ENCODE measurements at regions not wholly inside any gene's neighbourhood (a gene's known extent, or its start where the extent isn't known, plus 50 kb on each side); places are given as distances from the start of the nearest gene placed in this dataset.
"Not testable (repeated sequence)": the region's sequence is repeated elsewhere in the genome, so short reads cannot be mapped to it uniquely, and the experiment has no call there.

- no peak for DNase-seq (ENCODE audit: low read depth)
Measured at GRCh38 chr1:234823191-234824176, 213.5 kb upstream of the IRF2BP2 start.

- DNase-seq (ENCODE audit: low read depth) = no peak
Measured at GRCh38 chr1:234821840-234822239, 211.9 kb upstream of the IRF2BP2 start.

- no peak for DNase-seq (ENCODE audit: low read depth)
Measured at GRCh38 chr1:234820597-234820996, 210.6 kb upstream of the IRF2BP2 start.

DNA sequence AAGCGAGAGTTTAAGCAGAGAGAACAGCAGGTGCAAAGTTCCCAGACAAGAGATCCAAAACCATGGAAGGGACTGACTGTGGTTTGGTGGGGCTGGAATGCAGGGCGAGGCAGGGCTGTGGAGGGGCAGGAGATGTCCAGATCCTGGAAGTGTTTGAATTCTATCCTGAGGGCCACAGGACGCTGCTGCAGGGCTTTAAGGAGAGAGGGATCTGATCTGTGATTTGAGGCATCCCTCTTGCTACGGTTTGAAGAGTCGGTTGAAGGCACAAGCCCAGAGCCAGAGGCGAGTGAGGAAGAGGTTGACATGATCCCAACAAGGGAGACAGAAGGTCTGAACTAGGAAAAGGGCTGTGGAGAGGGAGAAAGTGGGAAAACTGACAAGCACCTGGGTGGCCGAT, 209.9 kb upstream of the IRF2BP2 start:
- not testable (repeated sequence) for DNase-seq (ENCODE audit: low read depth)

DNA sequence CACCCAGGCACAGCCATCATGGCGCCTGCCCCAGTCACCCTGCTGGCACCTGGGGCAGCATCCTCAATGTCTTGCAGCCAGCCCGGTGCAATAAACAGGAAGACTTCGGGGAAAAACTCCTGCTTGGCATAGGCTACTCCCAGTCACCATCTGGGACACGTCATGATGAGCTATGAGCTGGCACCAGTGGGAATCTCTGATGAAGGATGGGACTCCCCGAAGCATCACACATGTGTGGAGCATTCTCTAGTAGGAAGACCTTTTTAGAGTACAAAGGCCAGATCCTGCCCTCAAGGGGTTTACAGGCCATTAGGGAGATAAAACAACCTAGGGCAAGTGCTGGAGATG, 208.0 kb upstream of the IRF2BP2 start:
- not testable (repeated sequence) for DNase-seq (ENCODE audit: low read depth)

DNA sequence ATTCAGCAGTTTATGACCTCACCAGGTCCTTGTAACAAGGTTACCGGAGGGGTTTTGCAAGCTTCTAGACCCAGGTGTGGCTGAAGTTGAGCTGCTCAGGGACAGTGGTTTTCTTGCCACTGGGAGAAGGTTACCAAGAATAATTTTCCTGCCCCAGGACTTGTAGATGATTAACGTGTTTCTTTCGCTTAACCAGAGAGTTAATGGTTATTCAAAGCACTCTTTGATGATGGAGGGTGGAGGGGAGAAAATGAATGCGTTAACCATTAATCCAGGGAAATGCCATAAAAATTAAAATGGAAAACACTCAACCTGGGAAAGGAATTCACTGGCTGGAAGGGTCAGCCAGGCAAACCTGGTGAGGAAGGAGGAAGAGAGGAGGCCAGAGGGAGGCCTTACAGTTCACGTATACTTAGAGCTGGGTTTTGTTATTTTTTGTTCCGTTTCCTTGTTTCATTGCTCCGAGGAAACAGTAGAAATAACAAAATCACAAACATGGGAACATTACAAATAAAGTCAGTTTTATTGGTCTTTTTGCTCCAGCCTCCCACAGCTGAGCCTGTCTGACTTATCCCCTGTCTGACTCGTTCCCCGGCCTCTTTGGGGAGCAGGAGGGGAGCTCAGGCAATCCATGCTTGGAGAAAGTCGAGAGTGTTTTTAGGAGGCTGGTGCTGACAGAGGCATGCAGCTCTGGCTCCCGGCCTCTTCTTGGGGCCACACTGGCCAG, 207.5 kb upstream of the IRF2BP2 start:
- DNase-seq (ENCODE audit: low read depth) = not testable (repeated sequence)

- not testable (repeated sequence) for DNase-seq (ENCODE audit: low read depth)
Measured at GRCh38 chr1:234816864-234817263, 206.9 kb upstream of the IRF2BP2 start.

- not testable (repeated sequence) for DNase-seq (ENCODE audit: low read depth)
Measured at GRCh38 chr1:234816186-234816851, 206.3 kb upstream of the IRF2BP2 start.

DNA sequence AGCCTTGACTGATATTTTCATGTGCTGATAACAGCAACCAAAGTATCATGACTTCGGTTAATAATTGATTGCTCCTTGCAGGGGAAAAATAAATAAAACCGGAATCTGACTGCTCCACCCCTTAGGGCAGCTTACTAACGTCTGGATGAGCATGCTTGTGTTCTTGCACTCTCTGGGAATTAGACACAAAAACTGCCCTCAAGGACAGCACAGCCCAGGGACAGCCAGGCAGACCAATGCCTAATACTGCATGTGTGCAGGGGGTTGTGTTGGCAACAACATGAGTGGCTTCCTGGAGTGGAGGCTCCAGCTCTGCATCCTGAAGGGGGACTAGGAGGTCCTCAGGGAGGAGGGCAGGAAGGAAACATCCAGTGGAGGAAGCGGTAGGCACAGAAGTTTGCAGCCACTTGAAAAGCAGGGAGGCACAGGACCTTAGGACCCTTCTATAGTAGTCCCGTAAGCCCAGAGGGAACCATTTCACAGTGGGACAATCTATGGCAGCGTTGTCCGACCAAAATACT, 205.4 kb upstream of the IRF2BP2 start:
- DNase-seq (ENCODE audit: low read depth) = not testable (repeated sequence)

DNA sequence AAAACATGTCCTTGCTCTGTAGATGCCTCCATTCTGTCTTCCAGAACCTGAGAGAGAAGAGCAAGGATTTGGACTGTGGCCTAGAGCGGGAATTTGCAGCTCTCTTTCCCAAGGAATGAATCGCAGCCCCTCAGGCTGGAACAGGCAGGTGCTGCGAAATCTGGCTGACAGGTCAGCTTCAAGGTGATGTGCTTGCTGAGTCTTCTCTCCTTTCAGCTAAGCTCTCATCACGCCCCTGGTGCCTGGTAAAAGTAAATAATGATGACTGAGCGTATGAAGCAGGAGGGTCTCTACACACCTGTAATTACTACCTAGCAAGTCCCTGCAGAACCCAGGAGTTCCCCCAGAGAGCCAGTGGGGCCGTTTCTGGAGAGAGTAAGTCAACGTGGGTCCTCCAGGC, 204.3 kb upstream of the IRF2BP2 start:
- not testable (repeated sequence) for DNase-seq (ENCODE audit: low read depth)

GRCh38 chr1:234811824-234812223, 201.8 kb upstream of the IRF2BP2 start:
- peak; percentile 88 for DNase-seq (ENCODE audit: low read depth)

DNA sequence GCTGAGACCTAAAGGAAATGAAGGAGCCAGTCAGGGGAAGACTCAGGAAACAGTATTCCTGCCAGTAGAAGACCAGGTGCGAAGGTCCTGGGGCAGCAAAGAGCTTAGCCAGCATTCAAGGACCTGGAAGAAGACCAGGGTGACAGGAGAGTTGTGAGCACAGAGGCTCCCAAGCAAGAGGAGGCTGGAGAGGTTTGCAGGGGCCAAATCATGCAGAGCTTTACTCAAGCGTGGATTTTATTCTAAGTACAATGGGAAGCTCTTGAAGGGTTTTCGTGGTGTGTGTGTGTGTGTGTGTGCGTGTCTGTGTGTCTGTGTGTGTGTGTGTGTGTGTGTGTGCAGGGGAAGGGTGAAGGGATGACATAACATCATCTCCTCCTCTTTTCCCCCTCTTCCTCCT, 200.7 kb upstream of the IRF2BP2 start:
- DNase-seq (ENCODE audit: low read depth) = not testable (repeated sequence)

- DNase-seq (ENCODE audit: low read depth) = not testable (repeated sequence)
Measured at GRCh38 chr1:234809854-234810245, 199.9 kb upstream of the IRF2BP2 start.

GRCh38 chr1:234808943-234809853, 199.2 kb upstream of the IRF2BP2 start:
- peak; percentile 69 for DNase-seq (ENCODE audit: low read depth)

DNA sequence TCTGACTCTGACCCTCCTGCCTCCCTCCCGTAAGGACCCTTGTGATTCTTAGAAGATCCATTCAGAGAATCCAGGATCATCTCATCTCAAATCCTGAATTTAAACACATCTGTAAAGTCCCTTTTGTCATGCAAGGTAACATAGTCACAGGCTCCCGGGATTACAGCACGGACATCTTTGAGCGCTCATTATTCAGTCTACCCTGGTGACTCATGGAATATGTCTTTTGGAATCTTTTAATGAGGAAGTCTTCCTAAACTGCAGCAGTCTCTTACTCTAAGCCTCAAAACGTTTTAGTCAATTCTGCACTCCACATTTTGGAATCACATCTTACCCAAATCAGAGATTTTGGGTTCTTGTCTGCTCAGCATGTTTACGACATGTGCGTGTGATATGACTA, 198.5 kb upstream of the IRF2BP2 start:
- DNase-seq (ENCODE audit: low read depth) = not testable (repeated sequence)

GRCh38 chr1:234807705-234808104, 197.7 kb upstream of the IRF2BP2 start:
- not testable (repeated sequence) for DNase-seq (ENCODE audit: low read depth)

GRCh38 chr1:234802586-234802985, 192.6 kb upstream of the IRF2BP2 start:
- not testable (repeated sequence) for DNase-seq (ENCODE audit: low read depth)

GRCh38 chr1:234801636-234802035, 191.7 kb upstream of the IRF2BP2 start:
- not testable (repeated sequence) for DNase-seq (ENCODE audit: low read depth)

DNA sequence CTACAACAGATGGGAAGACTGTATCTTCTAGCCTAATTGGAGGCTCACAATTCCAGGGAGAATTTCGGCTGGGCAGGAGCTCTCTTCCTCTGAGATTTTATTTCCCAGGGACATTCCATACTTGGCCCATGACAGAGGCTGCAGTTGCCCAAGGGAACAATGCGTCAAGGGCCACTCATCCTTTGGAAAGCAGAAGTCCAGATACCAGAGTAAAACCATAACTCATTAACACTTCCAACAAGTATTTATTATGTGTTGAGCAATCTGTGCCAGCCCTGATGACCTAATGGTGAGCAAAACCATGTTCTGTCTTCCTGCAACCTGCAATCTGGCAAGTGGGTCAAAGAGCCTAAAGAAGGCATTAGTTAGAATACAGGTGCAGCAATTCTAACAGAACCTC, 191.2 kb upstream of the IRF2BP2 start:
- not testable (repeated sequence) for DNase-seq (ENCODE audit: low read depth)

DNA sequence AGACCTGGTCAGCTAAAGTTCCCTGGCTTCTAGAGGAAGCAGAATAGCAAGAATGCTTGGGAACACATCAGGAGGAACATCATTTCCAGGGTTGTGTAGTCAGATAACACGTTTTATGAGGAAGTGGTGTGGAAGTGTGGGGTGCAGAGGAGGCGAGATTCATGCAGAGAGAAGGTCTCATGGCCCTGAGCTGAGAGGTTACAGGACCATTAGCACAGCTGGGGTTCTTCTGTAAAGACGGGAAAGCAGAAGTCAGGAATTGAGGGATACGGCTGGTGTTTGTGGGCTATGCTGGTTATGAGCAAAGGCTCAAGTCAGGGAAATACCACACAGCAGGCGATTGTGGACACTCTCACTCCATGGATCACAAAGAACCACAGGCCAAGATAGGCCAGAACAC, 190.6 kb upstream of the IRF2BP2 start:
- DNase-seq (ENCODE audit: low read depth) = not testable (repeated sequence)

Measured in Daoy (cell line).